SK-N-SH (cell line): ENCODE measurements at regions not wholly inside any gene's neighbourhood (a gene's known extent, or its start where the extent isn't known, plus 50 kb on each side); places are given as distances from the start of the nearest gene placed in this dataset.

ENCODE experiments used
- CTCF ChIA-PET: fragments of 300-600, 350-600 bp; formaldehyde crosslinking; extraction: SDS; loops from one replicate; lab custom pipeline; 2021; lab: Yijun Ruan, JAX
- POLR2A ChIA-PET: fragments of 350-600 bp; sonication (Branson Sonifier 250); formaldehyde crosslinking; extraction: SDS; loops from one replicate; lab custom pipeline; 2020; ENCODE audit warnings: antibody characterized with exemption, inconsistent platforms; lab: Yijun Ruan, JAX
- DNase-seq: peaks from one replicate; pipeline ENCODE4 v3.0.0; 2012
- H2AFZ ChIP-seq: fragments of 200-600 bp; sonication (generic); 2 replicates; pipeline ENCODE4 v1.8.1; 2016; ENCODE audit warnings: antibody characterized with exemption, mild to moderate bottlenecking, low read depth
- H3F3A ChIP-seq: fragments of 200-600 bp; sonication (generic); replicated peaks from 2 replicates; pipeline ENCODE3; 2016; ENCODE audit warnings: antibody characterized with exemption, mild to moderate bottlenecking; ENCODE audit not compliant: insufficient read depth
- H3K27ac ChIP-seq, 2 experiments: fragments of 200-500 bp in 1 of 2; fragments of 200-600 bp in 1 of 2; sonication (Bioruptor generic) in 1 of 2; sonication (generic), shearing (Covaris generic) in 1 of 2; 2 replicates each; pipeline versions ENCODE4 v1.5.1 to v1.6.1; 2014 to 2016; ENCODE audit warnings: low read depth in 2 of 2, inconsistent platforms in 1 of 2, low read length in 1 of 2, mild to moderate bottlenecking in 1 of 2, mixed read lengths in 1 of 2
- H3K27me3 ChIP-seq: fragments of 200-600 bp; sonication (generic), shearing (Covaris generic); 2 replicates; pipeline ENCODE4 v1.6.1; 2016; ENCODE audit warnings: mixed run types; ENCODE audit not compliant: insufficient read depth
- H3K36me3 ChIP-seq, 2 experiments: fragments of 200-500 bp in 1 of 2; fragments of 200-600 bp in 1 of 2; sonication (Bioruptor generic) in 1 of 2; sonication (generic) in 1 of 2; replicated peaks in 1 of 2; 2 replicates each; pipeline versions ENCODE3 to v1.5.1; 2014 to 2016; ENCODE audit warnings: low read length in 1 of 2, mild to moderate bottlenecking in 1 of 2; ENCODE audit not compliant: insufficient read depth in 2 of 2, control insufficient read depth in 1 of 2
- H3K4me1 ChIP-seq, 2 experiments: fragments of 200-500 bp in 1 of 2; fragments of 200-600 bp in 1 of 2; sonication (Bioruptor generic) in 1 of 2; sonication (generic), shearing (Covaris generic) in 1 of 2; 2 replicates each; pipeline versions ENCODE4 v1.5.1 to v1.6.1; 2014 to 2016; ENCODE audit warnings: low read depth in 1 of 2, low read length in 1 of 2, mixed run types in 1 of 2; ENCODE audit not compliant: insufficient read depth in 2 of 2, control insufficient read depth in 1 of 2
- H3K4me2 ChIP-seq: fragments of 200-600 bp; sonication (generic), shearing (Covaris generic); 2 replicates; pipeline ENCODE4 v1.6.1; 2017; ENCODE audit warnings: mixed run types
- H3K4me3 ChIP-seq, 2 experiments: fragments of 200-500 bp in 1 of 2; fragments of 200-600 bp in 1 of 2; sonication (Bioruptor generic) in 1 of 2; sonication (generic), shearing (Covaris generic) in 1 of 2; 2 replicates each; pipeline versions ENCODE4 v1.5.1 to v1.8.1; 2014 to 2016; ENCODE audit warnings: low read depth in 2 of 2, inconsistent platforms in 1 of 2, low read length in 1 of 2, mild to moderate bottlenecking in 1 of 2, mixed read lengths in 1 of 2, moderate library complexity in 1 of 2
- H3K79me2 ChIP-seq: fragments of 200-600 bp; sonication (generic); 2 replicates; pipeline ENCODE4 v1.8.1; 2017; ENCODE audit warnings: mild to moderate bottlenecking; ENCODE audit not compliant: insufficient read depth
- H3K9ac ChIP-seq: fragments of 200-600 bp; sonication (generic); 2 replicates; pipeline ENCODE4 v1.6.1; 2017; ENCODE audit warnings: mixed run types
- H3K9me2 ChIP-seq: fragments of 200-600 bp; sonication (generic); 2 replicates; pipeline ENCODE4 v1.6.1; 2017; ENCODE audit warnings: mixed run types
- H3K9me3 ChIP-seq: fragments of 200-600 bp; sonication (generic); 2 replicates; pipeline ENCODE4 v1.6.1; 2017; ENCODE audit warnings: mixed run types, mild to moderate bottlenecking, moderate library complexity
- H4K20me1 ChIP-seq: fragments of 200-600 bp; sonication (generic); 2 replicates; pipeline ENCODE4 v1.6.1; 2017; ENCODE audit warnings: mild to moderate bottlenecking, mixed run types; ENCODE audit not compliant: insufficient read depth
- CHD2 ChIP-seq: fragments of 150-350 bp; IDR thresholded peaks from 2 replicates; pipeline ENCODE4 v1.6.1; 2018; ENCODE audit warnings: low read length; ENCODE audit not compliant: partially characterized antibody
- CTCF ChIP-seq: fragments of 200-600 bp; sonication (generic); IDR thresholded peaks from 2 replicates; pipeline ENCODE4 v1.6.1; 2017; ENCODE audit warnings: antibody characterized with exemption, mild to moderate bottlenecking, moderate library complexity
- ELF1 ChIP-seq: IDR thresholded peaks from 2 replicates; pipeline ENCODE4 v1.4.0; 2012
- EZH2phosphoT487 ChIP-seq: fragments of 200-600 bp; sonication (generic); IDR thresholded peaks from 2 replicates; pipeline ENCODE4 v1.6.1; 2017; ENCODE audit warnings: low read depth, mixed run types, mild to moderate bottlenecking, antibody characterized with exemption, moderate library complexity, borderline replicate concordance
- FOSL2 ChIP-seq: IDR thresholded peaks from 2 replicates; pipeline ENCODE4 v1.4.0; 2012; ENCODE audit warnings: low read depth, mild to moderate bottlenecking, moderate library complexity, borderline replicate concordance
- FOXJ3 ChIP-seq: sonication (generic); formaldehyde crosslinking; IDR thresholded peaks from 2 replicates; pipeline ENCODE4 v1.5.1; 2020; ENCODE audit warnings: mild to moderate bottlenecking, missing genetic modification reagents
- FOXM1 ChIP-seq: IDR thresholded peaks from 2 replicates; pipeline ENCODE4 v1.4.0; 2012; ENCODE audit warnings: low read depth, mild to moderate bottlenecking
- GATA2 ChIP-seq: sonication (generic); formaldehyde crosslinking; IDR thresholded peaks from 2 replicates; pipeline ENCODE4 v1.5.0; 2020; ENCODE audit warnings: mild to moderate bottlenecking, missing genetic modification reagents
- IRF3 ChIP-seq: fragments of 150-350 bp; IDR thresholded peaks from 2 replicates; pipeline ENCODE4 v1.6.1; 2016; ENCODE audit warnings: mild to moderate bottlenecking, low read depth, low read length
- MAX ChIP-seq: IDR thresholded peaks from 2 replicates; pipeline ENCODE4 v1.4.0; 2012; ENCODE audit warnings: low read depth
- NFIC ChIP-seq: IDR thresholded peaks from 2 replicates; pipeline ENCODE4 v1.4.0; 2012; ENCODE audit warnings: borderline replicate concordance
- PBX3 ChIP-seq: IDR thresholded peaks from 2 replicates; pipeline ENCODE4; 2012
- POLR2AphosphoS5 ChIP-seq: IDR thresholded peaks from 2 replicates; pipeline ENCODE4 v1.6.1; 2012; ENCODE audit warnings: low read depth, low read length
- RAD21 ChIP-seq: IDR thresholded peaks from 2 replicates; pipeline ENCODE4 v1.6.1; 2012; ENCODE audit warnings: mild to moderate bottlenecking, low read length
- SMC3 ChIP-seq: IDR thresholded peaks from 2 replicates; pipeline ENCODE4 v1.6.1; 2012; ENCODE audit warnings: low read depth, low read length, improper control_type of control experiment
- TAF1 ChIP-seq: IDR thresholded peaks from 2 replicates; pipeline ENCODE4 v1.6.1; 2012; ENCODE audit warnings: low read depth, mild to moderate bottlenecking, low read length, moderate library complexity, borderline replicate concordance
- USF1 ChIP-seq: IDR thresholded peaks from 2 replicates; pipeline ENCODE4 v1.4.0; 2012; ENCODE audit warnings: low read depth, borderline replicate concordance
- YY1 ChIP-seq: IDR thresholded peaks from 2 replicates; pipeline ENCODE4 v1.4.0; 2012; ENCODE audit warnings: low read depth, mild to moderate bottlenecking
- WGBS: methylation state at CpG from one replicate; pipeline ENCODE4 v1.1.6; 2017; ENCODE audit warnings: low lambda C conversion rate; 5-methylcytosine and 5-hydroxymethylcytosine counted together

GRCh38 chr17:13099926-13100325, 82.1 kb upstream of the ELAC2 start:
- DNase-seq: no peak
- POLR2A ChIA-PET: no interaction called here
- H3K9ac ChIP-seq: no peak overlapping the region
- no peak overlapping the region for H3K4me2 ChIP-seq
- H3K79me2 ChIP-seq: no peaks in the 10 kb centered on the region
- H3K27me3 ChIP-seq: peaks cover 16% of the 10 kb centered on the region; the same call in 1 of the 2 replicates
- H3K9me3 ChIP-seq: no peaks in the 10 kb centered on the region
- H4K20me1 ChIP-seq: no peaks in the 10 kb centered on the region
- 26% methylated on average over 9 of the region's 9 CpGs for WGBS
- no peak overlapping the region for H3K27ac ChIP-seq
- H3F3A ChIP-seq: no peaks in the 10 kb centered on the region
- CTCF ChIA-PET: interaction anchor here (1.2 kb wide), 1 partner anchor 14 kb away, joined by 8 read pairs; no protein-coding TSS in a partner anchor
- H3K4me1 ChIP-seq: no peaks in the 10 kb centered on the region
- H3K4me3 ChIP-seq: no peak overlapping the region
- no peak overlapping the region for H2AFZ ChIP-seq
- H3K9me2 ChIP-seq: no peaks in the 10 kb centered on the region
- H3K36me3 ChIP-seq: no peaks in the 10 kb centered on the region
- TF ChIP-seq POLR2AphosphoS5: no peak
- no peak for TF ChIP-seq FOXM1
- TF ChIP-seq SMC3: no peak
- TF ChIP-seq ELF1: no peak
- no peak for TF ChIP-seq FOSL2
- TF ChIP-seq, all 33 proteins: peak for 0

- Histone ChIP-seq H3K27ac (no peak overlapping the region), H3K36me3 (no peaks in the 10 kb centered on the region), H3K4me2 (no peak overlapping the region), H3K4me3 (no peak overlapping the region), H2AFZ (no peak overlapping the region), H3K9me2 (no peaks in the 10 kb centered on the region), H3K9ac (no peak overlapping the region), H4K20me1 (no peaks in the 10 kb centered on the region), H3F3A (no peaks in the 10 kb centered on the region), H3K4me1 (no peaks in the 10 kb centered on the region), H3K27me3 (peaks cover 21% of the 10 kb centered on the region; the same call in 1 of the 2 replicates), H3K9me3 (no peaks in the 10 kb centered on the region), H3K79me2 (no peaks in the 10 kb centered on the region)
- 24% methylated on average over 10 of the region's 10 CpGs for WGBS
- CTCF ChIA-PET: interaction anchor here (0.6 to 1.7 kb wide), 2 partner anchors 15 to 114 kb away, joined by 3 to 5 read pairs; no protein-coding TSS in a partner anchor
- no peak for DNase-seq
- TF ChIP-seq USF1: no peak
- TF ChIP-seq EZH2phosphoT487: no peak
- no peak for TF ChIP-seq IRF3
- no peak for TF ChIP-seq RAD21
- TF ChIP-seq MAX: no peak
- no peak for TF ChIP-seq NFIC
- no peak for TF ChIP-seq CTCF
- TF ChIP-seq YY1: no peak
- TF ChIP-seq GATA2: no peak
- TF ChIP-seq FOXJ3 (CRISPR knock-in tag): no peak
- no peak for TF ChIP-seq TAF1
- TF ChIP-seq PBX3: no peak
- no peak for TF ChIP-seq CHD2
- POLR2A ChIA-PET: no interaction called here
These were observed 81.4 kb upstream of the ELAC2 start for GRCh38 chr17:13099089-13099735.
